Activated CD8-positive, alpha-beta memory T cell treated with anti-CD3 and anti-CD28 coated beads for 36 hours (primary cell): ENCODE measurements at regions not wholly inside any gene's neighbourhood (a gene's known extent, or its start where the extent isn't known, plus 50 kb on each side); places are given as distances from the start of the nearest gene placed in this dataset.

Experiments used
- CTCF ChIA-PET: fragments of 350-600 bp; sonication (Branson Sonifier 250); formaldehyde crosslinking; loops from one replicate; lab custom pipeline; 2021; ENCODE audit warnings: antibody characterized with exemption; lab: Charles Lee
- POLR2A ChIA-PET: fragments of 350-600 bp; sonication (Branson Sonifier 250); formaldehyde crosslinking; loops from one replicate; lab custom pipeline; 2021; ENCODE audit warnings: antibody characterized with exemption; lab: Charles Lee

GRCh38 chr3:14346642-14347041 is 55.8 kb upstream of the SLC6A6 start:
- ChIA-PET POLR2A (no interaction called here), CTCF (no interaction called here)

DNA sequence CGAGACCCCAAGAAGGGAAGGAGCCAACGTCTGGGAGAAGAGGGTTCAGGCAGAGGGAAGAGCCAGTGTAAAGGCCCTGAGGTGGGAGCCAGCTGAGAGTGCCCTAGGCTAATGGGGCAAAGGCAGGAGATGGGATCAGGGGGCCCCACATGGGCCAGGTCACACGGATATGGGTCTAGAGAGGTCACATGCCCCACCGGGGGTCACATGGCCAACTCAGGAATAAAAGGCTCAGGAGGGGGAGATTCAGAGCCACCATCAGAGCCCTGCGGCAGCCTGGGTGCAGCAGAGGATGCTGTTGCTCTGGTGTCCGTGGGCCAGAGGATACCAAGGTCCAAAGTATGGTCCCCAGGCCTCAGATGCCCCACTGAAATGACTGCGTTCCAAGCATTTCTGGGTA is 55.3 kb upstream of the SLC6A6 start:
- ChIA-PET CTCF (no interaction called here), POLR2A (no interaction called here)

DNA sequence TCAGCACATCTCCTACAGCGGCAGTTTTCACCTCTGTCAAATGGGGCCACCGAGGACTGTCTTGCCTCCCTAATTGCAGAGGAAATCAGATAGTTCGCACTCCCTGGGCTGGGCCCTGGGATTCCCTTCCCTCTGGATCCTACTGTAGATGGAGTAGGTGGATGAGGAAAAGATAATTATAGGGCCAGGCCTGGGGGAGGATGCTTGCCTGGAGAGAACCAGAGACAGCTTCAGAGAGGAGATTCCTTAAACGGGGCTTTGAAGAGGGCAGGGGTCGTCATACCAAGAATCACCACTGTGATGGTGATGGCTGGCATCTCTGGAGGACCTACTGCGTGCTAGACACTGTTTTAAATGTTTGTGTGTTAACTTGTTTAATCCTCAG is 50.8 kb upstream of the SLC6A6 start:
- CTCF ChIA-PET = no interaction called here
- POLR2A ChIA-PET = no interaction called here

DNA sequence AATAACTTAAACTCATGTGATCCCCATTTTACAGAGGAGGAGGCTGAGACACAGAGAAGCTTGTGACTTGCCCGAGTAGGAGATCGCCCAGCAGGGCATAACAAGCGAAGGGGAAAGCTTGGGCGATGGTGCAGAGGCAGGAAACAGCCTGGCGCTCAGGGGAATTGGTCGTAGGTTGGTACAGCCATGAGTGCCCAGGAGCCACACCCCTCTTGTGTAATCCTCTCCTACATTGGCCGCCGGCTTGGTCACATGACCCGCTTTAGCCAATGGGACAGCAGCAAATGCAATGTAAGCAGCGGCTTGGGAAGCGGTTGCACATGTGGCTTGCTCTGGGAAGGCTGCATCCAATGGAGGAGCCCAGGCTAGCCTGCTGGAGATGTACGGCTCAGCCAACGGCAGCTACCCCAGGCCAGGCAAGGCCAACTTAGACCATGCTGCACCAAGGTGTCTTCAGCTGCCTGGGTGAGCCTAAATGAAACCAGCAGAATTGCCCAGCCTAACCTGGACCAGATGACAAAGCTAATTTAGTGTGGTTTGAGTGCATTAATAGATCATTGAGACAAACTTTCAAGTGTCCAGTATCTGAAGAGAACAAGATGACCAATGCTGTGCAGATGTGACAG is 50.3 kb upstream of the SLC6A6 start:
- ChIA-PET CTCF (no interaction called here), POLR2A (no interaction called here)
